HG02763 (cell line): ENCODE measurements at regions not wholly inside any gene's neighbourhood (a gene's known extent, or its start where the extent isn't known, plus 50 kb on each side); places are given as distances from the start of the nearest gene placed in this dataset.

Experiments used
- ATAC-seq: cut with Tn5 transposase; IDR thresholded peaks from one replicate; pipeline ENCODE4 v1.9.1; 2021; ENCODE audit warnings: mild to moderate bottlenecking, moderate library complexity; ENCODE audit not compliant: unreplicated experiment

- no peak for ATAC-seq
Observed at GRCh38 chr14:61226015-61226654, 55.0 kb downstream of the TMEM30B start.

- ATAC-seq = no peak
Observed at GRCh38 chr14:61225344-61225743, 55.8 kb downstream of the TMEM30B start.

- no peak for ATAC-seq
Observed at GRCh38 chr14:61223552-61223951, 57.6 kb downstream of the TMEM30B start.

- ATAC-seq = no peak
Observed at GRCh38 chr14:61222388-61222787, 58.8 kb downstream of the TMEM30B start.

GRCh38 chr14:61221906-61222305 is 59.2 kb downstream of the TMEM30B start:
- ATAC-seq = no peak

GRCh38 chr14:61219673-61220072 is 61.5 kb downstream of the TMEM30B start:
- ATAC-seq = no peak

GRCh38 chr14:61219256-61219655 is 61.9 kb downstream of the TMEM30B start:
- ATAC-seq = no peak

GRCh38 chr14:61218767-61219166 is 62.4 kb downstream of the TMEM30B start:
- ATAC-seq = no peak

- ATAC-seq = no peak
Observed at GRCh38 chr14:61218157-61218556, 63.0 kb downstream of the TMEM30B start.

- no peak for ATAC-seq
Observed at GRCh38 chr14:61217516-61217915, 63.6 kb downstream of the TMEM30B start.

- ATAC-seq = no peak
Observed at GRCh38 chr14:61215222-61216020, 65.7 kb downstream of the TMEM30B start.

GRCh38 chr14:61213920-61214319 is 67.2 kb downstream of the TMEM30B start:
- no peak for ATAC-seq

GRCh38 chr14:61213191-61213621 is 67.9 kb downstream of the TMEM30B start:
- no peak for ATAC-seq

GRCh38 chr14:61212546-61212945 is 68.6 kb downstream of the TMEM30B start:
- ATAC-seq = no peak

GRCh38 chr14:61211476-61212255 is 69.5 kb downstream of the TMEM30B start:
- ATAC-seq = no peak

- no peak for ATAC-seq
Observed at GRCh38 chr14:61203081-61203753, 77.9 kb downstream of the TMEM30B start.

GRCh38 chr14:61202124-61202523 is 79.0 kb downstream of the TMEM30B start:
- no peak for ATAC-seq

GRCh38 chr14:61201171-61201570 is 80.0 kb downstream of the TMEM30B start:
- ATAC-seq = no peak

GRCh38 chr14:61197416-61197815 is 83.7 kb downstream of the TMEM30B start:
- no peak for ATAC-seq

- no peak for ATAC-seq
Observed at GRCh38 chr14:61196792-61197191, 84.3 kb downstream of the TMEM30B start.

- no peak for ATAC-seq
Observed at GRCh38 chr14:61196034-61196433, 85.1 kb downstream of the TMEM30B start.
